ENCODE measurements at regions not wholly inside any gene's neighbourhood (a gene's known extent, or its start where the extent isn't known, plus 50 kb on each side); places are given as distances from the start of the nearest gene placed in this dataset.

DNA sequence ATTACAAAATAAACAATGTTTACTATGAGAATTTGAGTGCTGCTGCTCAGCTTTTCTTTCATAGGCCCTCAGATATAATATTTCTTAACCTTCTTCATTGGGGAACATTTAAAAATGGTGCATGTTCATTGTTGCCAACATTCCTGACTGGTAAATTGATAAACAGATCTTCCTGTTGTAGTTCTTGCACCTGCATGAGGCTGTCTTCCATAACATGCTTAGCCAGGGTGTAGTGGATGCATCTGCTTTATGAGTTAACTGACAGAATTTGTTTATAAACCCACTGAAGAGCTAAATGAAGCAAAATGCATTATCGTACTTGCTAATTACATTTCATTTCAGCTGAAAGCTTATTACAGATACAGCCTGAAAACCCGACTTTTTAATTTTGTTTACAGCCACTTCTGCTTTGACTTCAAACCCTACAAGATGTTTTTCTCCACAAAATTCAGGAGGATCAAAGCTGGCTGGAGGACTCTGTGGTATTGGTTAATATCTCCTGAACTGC lies 177.2 kb downstream of the SEM1 start:
- Histone ChIP-seq H3K9me3 (no peaks in the 10 kb centered on the region), H3K4me1 (no peaks in the 10 kb centered on the region), H3K36me3 (no peaks in the 10 kb centered on the region), H3K27me3 (no peaks in the 10 kb centered on the region), H3K27ac (no peak overlapping the region), H3K4me3 (no peak overlapping the region)
- no peak for DNase-seq
- intact Hi-C loops (cut with DNase I; ENCODE audit: low total_unique reads) (no loop called here), in situ Hi-C loops (cut with MboI; ENCODE audit: low pct_ligation_motif_present in 1 of 4, low pct_unique_long_range_greater_than_20kb in 1 of 4, low sequenced_read_pairs in 3 of 4) (no loop called here)
- WGBS, 2 donors (ENCODE audit: low coverage in 1 of 2): 54 to 95% methylated on average over 2 of the region's 2 CpGs
- no peak for TF ChIP-seq POLR2AphosphoS5 (IDR thresholded peaks at IDR 0.05)
- no peak for TF ChIP-seq POLR2A (IDR thresholded peaks at IDR 0.05)
- TF ChIP-seq EP300 (IDR thresholded peaks at IDR 0.05; ENCODE audit: low read depth): no peak
- TF ChIP-seq, protein P1, sequence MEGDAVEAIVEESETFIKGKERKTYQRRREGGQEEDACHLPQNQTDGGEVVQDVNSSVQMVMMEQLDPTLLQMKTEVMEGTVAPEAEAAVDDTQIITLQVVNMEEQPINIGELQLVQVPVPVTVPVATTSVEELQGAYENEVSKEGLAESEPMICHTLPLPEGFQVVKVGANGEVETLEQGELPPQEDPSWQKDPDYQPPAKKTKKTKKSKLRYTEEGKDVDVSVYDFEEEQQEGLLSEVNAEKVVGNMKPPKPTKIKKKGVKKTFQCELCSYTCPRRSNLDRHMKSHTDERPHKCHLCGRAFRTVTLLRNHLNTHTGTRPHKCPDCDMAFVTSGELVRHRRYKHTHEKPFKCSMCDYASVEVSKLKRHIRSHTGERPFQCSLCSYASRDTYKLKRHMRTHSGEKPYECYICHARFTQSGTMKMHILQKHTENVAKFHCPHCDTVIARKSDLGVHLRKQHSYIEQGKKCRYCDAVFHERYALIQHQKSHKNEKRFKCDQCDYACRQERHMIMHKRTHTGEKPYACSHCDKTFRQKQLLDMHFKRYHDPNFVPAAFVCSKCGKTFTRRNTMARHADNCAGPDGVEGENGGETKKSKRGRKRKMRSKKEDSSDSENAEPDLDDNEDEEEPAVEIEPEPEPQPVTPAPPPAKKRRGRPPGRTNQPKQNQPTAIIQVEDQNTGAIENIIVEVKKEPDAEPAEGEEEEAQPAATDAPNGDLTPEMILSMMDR (IDR thresholded peaks at IDR 0.05): no peak

DNA sequence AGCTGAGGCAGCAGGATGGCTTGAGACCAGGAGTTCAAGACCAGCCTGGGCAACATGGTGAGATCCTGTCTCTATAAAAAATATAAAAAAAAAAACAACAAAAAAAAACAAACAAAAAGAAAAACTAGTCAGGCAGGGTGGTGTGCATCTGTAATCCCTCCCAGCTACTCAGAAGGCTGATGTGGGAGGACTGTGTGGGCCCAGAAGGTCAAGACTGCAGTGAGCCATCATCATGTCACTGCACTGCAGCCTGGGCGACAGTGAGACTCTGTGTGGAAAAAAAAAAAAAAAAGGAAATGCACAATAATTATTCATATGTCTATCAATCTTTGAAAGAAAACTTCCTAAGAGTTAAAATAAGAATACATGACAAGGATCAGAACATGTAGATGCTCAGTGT lies 178.3 kb downstream of the SEM1 start:
- WGBS, 2 donors (ENCODE audit: low coverage in 1 of 2): 81 to 100% methylated on average over 1 of the region's 1 CpG
- Histone ChIP-seq H3K4me1 (no peaks in the 10 kb centered on the region), H3K9me3 (no peaks in the 10 kb centered on the region), H3K27me3 (no peaks in the 10 kb centered on the region), H3K4me3 (no peak overlapping the region), H3K36me3 (no peaks in the 10 kb centered on the region), H3K27ac (no peak overlapping the region)
- no peak for TF ChIP-seq POLR2AphosphoS5 (IDR thresholded peaks at IDR 0.05)
- TF ChIP-seq, protein P1 (IDR thresholded peaks at IDR 0.05): no peak
- no peak for TF ChIP-seq EP300 (IDR thresholded peaks at IDR 0.05; ENCODE audit: low read depth)
- TF ChIP-seq POLR2A (IDR thresholded peaks at IDR 0.05): no peak
- no peak for DNase-seq
- in situ Hi-C loops (cut with MboI; ENCODE audit: low pct_ligation_motif_present in 1 of 4, low pct_unique_long_range_greater_than_20kb in 1 of 4, low sequenced_read_pairs in 3 of 4): no loop called here
- intact Hi-C loops (cut with DNase I; ENCODE audit: low total_unique reads): no loop called here

DNA sequence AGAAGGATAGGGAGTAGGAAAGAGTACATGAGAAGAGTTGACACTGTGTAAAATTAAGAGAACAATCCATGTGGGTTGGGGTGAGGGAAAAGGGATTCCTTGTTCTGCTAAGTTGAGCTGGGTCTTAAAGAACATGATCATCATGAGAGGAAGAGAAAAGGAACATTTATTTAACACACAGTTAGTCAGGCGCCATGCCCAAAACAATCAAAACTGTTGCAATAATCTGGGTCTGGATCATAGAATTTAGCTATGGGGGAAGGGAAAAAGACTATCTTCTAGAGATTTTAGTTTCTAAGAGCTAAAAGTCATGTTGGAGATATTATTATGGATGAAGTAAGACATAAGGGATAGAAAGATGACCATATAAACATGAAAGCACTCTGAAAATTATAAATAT lies 178.9 kb downstream of the SEM1 start:
- intact Hi-C loops (cut with DNase I; ENCODE audit: low total_unique reads) (no loop called here), in situ Hi-C loops (cut with MboI; ENCODE audit: low pct_ligation_motif_present in 1 of 4, low pct_unique_long_range_greater_than_20kb in 1 of 4, low sequenced_read_pairs in 3 of 4) (no loop called here)
- no peak for TF ChIP-seq POLR2AphosphoS5 (IDR thresholded peaks at IDR 0.05)
- no peak for TF ChIP-seq POLR2A (IDR thresholded peaks at IDR 0.05)
- TF ChIP-seq, protein P1 (IDR thresholded peaks at IDR 0.05): no peak
- H3K27me3 ChIP-seq: no peaks in the 10 kb centered on the region
- H3K4me1 ChIP-seq: no peaks in the 10 kb centered on the region
- 88 to 100% methylated on average over 1 of the region's 1 CpG for WGBS, 2 donors (ENCODE audit: low coverage in 1 of 2)
- no peaks in the 10 kb centered on the region for H3K9me3 ChIP-seq
- H3K27ac ChIP-seq: no peak overlapping the region
- no peaks in the 10 kb centered on the region for H3K36me3 ChIP-seq
- DNase-seq: no peak
- no peak overlapping the region for H3K4me3 ChIP-seq

DNA sequence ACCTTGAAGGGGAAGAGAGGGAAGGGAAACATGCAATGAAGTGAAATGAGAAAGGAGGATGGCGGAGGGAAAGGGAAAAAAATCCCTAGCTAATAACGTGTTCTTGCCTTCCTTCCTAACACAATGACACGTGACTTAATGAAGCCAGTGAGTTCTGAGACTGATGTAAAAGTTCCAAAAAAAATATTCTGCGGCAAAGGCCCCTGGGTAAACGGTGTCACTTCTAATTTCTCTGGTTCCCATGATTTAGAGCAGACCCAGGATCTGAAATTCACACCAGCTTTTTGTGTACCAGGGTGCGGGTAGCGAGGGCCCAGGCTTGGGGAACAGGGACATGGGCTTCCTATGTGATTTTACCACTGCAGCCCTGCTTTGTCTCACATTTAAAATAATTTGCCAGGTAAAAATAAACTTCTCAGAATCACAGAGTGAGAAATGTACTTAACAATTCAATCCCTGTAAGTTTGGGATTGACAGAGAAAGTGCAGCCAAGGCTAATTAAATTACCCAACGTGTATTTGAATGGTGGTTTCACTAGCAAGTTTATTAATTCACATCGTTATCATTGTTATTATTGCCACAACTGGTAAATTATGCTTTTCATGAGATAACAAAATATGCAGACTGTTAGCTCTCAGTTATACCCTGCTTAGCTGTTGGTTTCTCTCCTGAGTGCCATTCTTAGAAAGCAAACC lies 182.4 kb downstream of the SEM1 start:
- intact Hi-C loops (cut with DNase I; ENCODE audit: low total_unique reads) (no loop called here), in situ Hi-C loops (cut with MboI; ENCODE audit: low pct_ligation_motif_present in 1 of 4, low pct_unique_long_range_greater_than_20kb in 1 of 4, low sequenced_read_pairs in 3 of 4) (no loop called here)
- Histone ChIP-seq H3K27ac (no peak overlapping the region), H3K9me3 (no peaks in the 10 kb centered on the region), H3K4me1 (no peaks in the 10 kb centered on the region), H3K36me3 (no peaks in the 10 kb centered on the region), H3K27me3 (no peaks in the 10 kb centered on the region), H3K4me3 (no peak overlapping the region)
- WGBS, 2 donors (ENCODE audit: low coverage in 1 of 2): 58 to 66% methylated on average over 9 of the region's 9 CpGs
- no peak for TF ChIP-seq POLR2A (IDR thresholded peaks at IDR 0.05)
- DNase-seq: no peak

DNA sequence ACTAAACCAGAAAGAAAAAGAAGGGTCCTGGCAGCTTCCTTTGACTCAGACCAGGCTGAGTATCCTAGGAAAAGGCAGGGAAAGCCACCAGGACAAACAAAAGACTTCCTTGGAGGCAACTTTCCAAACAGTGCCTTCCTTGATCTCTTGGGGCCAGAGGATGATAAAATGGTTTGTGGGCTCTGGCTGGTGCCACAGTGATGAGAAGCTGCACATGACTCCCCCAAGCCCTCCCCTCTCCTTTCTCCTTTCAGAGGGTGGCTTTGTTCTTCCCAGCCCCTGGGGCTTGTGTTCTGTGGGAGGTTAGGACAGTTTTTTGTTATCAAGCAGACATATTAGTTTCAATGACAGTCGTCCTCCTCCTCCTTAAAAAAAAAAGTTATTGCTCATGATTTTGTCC lies 183.2 kb downstream of the SEM1 start:
- no peak for DNase-seq
- H3K27me3 ChIP-seq: no peaks in the 10 kb centered on the region
- H3K4me1 ChIP-seq: no peaks in the 10 kb centered on the region
- H3K36me3 ChIP-seq: no peaks in the 10 kb centered on the region
- H3K4me3 ChIP-seq: no peak overlapping the region
- H3K27ac ChIP-seq: no peak overlapping the region
- WGBS, 2 donors (ENCODE audit: low coverage in 1 of 2): 33 to 45% methylated on average over 1 of the region's 1 CpG
- H3K9me3 ChIP-seq: no peaks in the 10 kb centered on the region
- TF ChIP-seq POLR2AphosphoS5 (IDR thresholded peaks at IDR 0.05) (no peak), EP300 (IDR thresholded peaks at IDR 0.05; ENCODE audit: low read depth) (no peak), POLR2A (IDR thresholded peaks at IDR 0.05) (no peak)
- TF ChIP-seq, protein P1 (IDR thresholded peaks at IDR 0.05): no peak
- intact Hi-C loops (cut with DNase I; ENCODE audit: low total_unique reads) (no loop called here), in situ Hi-C loops (cut with MboI; ENCODE audit: low pct_ligation_motif_present in 1 of 4, low pct_unique_long_range_greater_than_20kb in 1 of 4, low sequenced_read_pairs in 3 of 4) (no loop called here)

Measured in transverse colon (tissue), 4 donors.